ENCODE measurements at regions not wholly inside any gene's neighbourhood (a gene's known extent, or its start where the extent isn't known, plus 50 kb on each side); places are given as distances from the start of the nearest gene placed in this dataset.

DNA sequence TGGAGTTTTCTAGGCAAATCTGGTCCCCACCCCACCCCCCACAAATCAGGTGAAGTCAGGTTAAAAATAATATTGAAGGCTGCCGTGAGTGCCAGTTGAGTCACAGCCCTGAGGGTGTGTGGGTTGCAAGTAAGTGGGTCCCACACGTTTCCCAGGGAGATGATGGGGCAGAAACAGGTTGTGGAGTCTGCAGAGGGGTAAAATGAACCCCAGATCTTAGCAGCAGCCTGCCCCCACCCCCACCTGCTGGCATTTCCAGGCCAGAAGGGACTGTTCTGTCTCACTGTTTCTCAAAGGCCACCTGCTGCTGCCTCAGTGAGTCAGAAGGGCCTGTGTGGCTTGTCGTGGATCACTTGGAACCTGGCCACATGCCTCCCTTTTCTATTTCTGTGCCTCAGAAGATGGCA lies 59.8 kb upstream of the SMNDC1 start:
- peaks cover 4% of the 10 kb centered on the region for H3K4me1 Mint-ChIP-seq
- no peaks in the 10 kb centered on the region for H3K36me3 Mint-ChIP-seq
- H3K27me3 Mint-ChIP-seq (ENCODE audit: low read depth): no peaks in the 10 kb centered on the region
- no peak overlapping the region for H3K4me3 Mint-ChIP-seq
- DNase-seq (ENCODE audit: low spot score in 2 of 2, unreplicated experiment in 2 of 2): no peak
- no peaks in the 10 kb centered on the region for H3K9me3 Mint-ChIP-seq
- TF ChIP-seq, protein P1, sequence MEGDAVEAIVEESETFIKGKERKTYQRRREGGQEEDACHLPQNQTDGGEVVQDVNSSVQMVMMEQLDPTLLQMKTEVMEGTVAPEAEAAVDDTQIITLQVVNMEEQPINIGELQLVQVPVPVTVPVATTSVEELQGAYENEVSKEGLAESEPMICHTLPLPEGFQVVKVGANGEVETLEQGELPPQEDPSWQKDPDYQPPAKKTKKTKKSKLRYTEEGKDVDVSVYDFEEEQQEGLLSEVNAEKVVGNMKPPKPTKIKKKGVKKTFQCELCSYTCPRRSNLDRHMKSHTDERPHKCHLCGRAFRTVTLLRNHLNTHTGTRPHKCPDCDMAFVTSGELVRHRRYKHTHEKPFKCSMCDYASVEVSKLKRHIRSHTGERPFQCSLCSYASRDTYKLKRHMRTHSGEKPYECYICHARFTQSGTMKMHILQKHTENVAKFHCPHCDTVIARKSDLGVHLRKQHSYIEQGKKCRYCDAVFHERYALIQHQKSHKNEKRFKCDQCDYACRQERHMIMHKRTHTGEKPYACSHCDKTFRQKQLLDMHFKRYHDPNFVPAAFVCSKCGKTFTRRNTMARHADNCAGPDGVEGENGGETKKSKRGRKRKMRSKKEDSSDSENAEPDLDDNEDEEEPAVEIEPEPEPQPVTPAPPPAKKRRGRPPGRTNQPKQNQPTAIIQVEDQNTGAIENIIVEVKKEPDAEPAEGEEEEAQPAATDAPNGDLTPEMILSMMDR (IDR thresholded peaks at IDR 0.05; ENCODE audit: unreplicated experiment): no peak
- H3K27ac Mint-ChIP-seq: no peak overlapping the region

DNA sequence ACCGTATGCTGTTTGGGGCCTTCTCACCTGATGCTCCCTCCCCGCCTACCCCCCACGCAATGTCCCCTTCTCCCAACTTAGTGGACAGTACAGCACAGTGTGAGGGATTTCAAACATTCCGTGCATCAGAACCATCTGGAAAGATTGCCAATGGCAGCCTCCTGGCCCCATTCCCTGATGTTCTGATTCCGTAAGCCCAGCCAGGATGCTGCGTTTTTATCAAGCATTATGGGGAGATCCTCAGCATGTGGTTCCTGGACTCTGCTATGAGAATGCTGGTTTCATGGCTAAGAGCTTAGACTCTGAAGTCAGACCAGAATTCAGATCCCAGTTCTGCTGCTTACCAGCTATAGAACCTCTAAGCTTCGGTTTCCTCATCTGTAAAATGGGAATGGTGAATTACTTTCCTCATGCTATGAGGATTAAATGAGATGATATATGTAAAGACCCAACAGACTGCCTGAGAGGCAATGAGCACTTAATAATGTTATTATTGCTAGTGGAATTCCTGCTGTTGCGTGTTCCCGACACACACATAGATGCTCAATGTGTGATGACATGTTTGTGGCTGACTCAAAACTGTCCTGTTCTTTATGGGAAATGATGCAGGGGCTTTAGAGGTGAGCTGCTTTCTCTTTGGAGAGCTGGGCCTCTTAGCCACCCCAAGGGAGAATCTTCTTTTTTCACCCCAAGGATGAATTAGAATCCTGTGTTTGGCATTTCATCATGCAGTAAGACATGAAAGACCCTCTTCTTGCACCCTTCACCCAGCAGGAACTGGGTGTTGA lies 60.8 kb upstream of the SMNDC1 start:
- Mint-ChIP-seq H3K36me3 (no peaks in the 10 kb centered on the region), H3K27ac (no peak overlapping the region), H3K4me3 (no peak overlapping the region), H3K27me3 (ENCODE audit: low read depth) (no peaks in the 10 kb centered on the region), H3K4me1 (peaks cover 4% of the 10 kb centered on the region), H3K9me3 (no peaks in the 10 kb centered on the region)
- DNase-seq (ENCODE audit: low spot score in 2 of 2, unreplicated experiment in 2 of 2): no peak
- TF ChIP-seq, protein P1 (IDR thresholded peaks at IDR 0.05; ENCODE audit: unreplicated experiment): no peak

DNA sequence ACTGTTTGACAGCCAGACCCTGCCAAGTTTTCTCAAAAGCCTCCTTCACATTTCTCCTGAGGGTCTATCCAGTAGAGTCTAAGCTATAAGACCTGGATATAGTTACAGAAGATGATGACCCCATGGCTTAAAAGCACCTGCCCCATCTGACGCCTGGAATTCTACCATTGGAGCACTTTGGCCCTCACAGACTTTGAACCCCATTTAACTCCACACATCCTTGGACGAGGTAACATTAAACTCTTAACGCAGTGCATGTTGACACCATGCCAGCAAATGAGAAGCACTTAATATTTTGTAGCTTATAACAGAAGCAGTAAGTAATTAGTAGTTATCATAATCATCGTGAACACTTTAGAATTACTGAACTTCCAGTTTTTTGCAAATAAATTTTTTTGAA lies 61.9 kb upstream of the SMNDC1 start:
- DNase-seq (ENCODE audit: low spot score in 2 of 2, unreplicated experiment in 2 of 2): no peak
- TF ChIP-seq, protein P1 (IDR thresholded peaks at IDR 0.05; ENCODE audit: unreplicated experiment): no peak
- Mint-ChIP-seq H3K9me3 (no peaks in the 10 kb centered on the region), H3K36me3 (no peaks in the 10 kb centered on the region), H3K27ac (no peak overlapping the region), H3K4me3 (no peak overlapping the region), H3K27me3 (ENCODE audit: low read depth) (no peaks in the 10 kb centered on the region), H3K4me1 (peaks cover 4% of the 10 kb centered on the region)

DNA sequence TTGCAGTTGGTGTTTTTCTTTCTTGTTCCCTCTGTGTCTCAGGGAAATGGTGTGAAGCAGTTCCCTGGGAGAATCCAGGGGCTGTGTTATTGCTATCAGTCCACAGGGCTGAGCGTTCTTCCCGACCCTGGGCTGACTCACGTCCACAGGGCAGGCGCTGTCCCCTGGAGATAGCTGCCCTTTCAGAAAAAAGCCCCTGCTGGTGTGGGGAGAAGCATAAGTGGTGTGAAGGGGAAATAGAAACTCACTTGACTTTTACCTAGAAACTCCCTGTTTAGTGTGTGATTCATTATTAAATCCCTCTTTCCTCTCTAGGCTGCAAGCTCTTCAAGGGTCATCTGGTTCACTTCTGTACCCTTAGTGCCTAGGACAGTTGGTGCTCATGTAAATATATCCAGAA lies 63.3 kb upstream of the SMNDC1 start:
- H3K9me3 Mint-ChIP-seq: no peaks in the 10 kb centered on the region
- TF ChIP-seq, protein P1 (IDR thresholded peaks at IDR 0.05; ENCODE audit: unreplicated experiment): no peak
- no peaks in the 10 kb centered on the region for H3K27me3 Mint-ChIP-seq (ENCODE audit: low read depth)
- H3K27ac Mint-ChIP-seq: no peak overlapping the region
- H3K4me3 Mint-ChIP-seq: no peak overlapping the region
- no peak for DNase-seq (ENCODE audit: low spot score in 2 of 2, unreplicated experiment in 2 of 2)
- peaks cover 4% of the 10 kb centered on the region for H3K4me1 Mint-ChIP-seq
- H3K36me3 Mint-ChIP-seq: no peaks in the 10 kb centered on the region

DNA sequence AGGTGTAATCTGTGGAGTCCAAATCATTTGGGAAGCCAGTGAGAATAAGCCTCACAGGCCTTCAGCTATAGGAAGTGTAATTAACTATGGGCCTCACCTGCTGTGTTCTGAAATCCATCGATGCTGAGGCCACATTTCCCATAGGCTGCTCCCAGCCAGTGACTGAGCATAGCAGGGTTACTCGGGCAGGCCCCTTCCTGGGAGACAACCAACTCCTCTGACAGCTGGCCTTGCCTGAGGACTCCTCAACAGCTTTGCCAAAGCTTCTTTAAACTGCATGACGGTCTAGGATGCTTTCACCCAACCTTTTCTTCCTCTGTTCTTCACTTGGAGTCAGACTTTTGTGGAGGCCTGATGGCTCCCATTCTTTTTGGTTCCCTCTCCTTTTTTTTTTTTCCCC lies 63.8 kb upstream of the SMNDC1 start:
- Mint-ChIP-seq H3K9me3 (no peaks in the 10 kb centered on the region), H3K36me3 (no peaks in the 10 kb centered on the region), H3K27ac (no peak overlapping the region), H3K4me3 (no peak overlapping the region), H3K4me1 (peaks cover 5% of the 10 kb centered on the region), H3K27me3 (ENCODE audit: low read depth) (no peaks in the 10 kb centered on the region)
- TF ChIP-seq, protein P1 (IDR thresholded peaks at IDR 0.05; ENCODE audit: unreplicated experiment): no peak
- DNase-seq (ENCODE audit: low spot score in 2 of 2, unreplicated experiment in 2 of 2): no peak

All from mesothelial cell of epicardium (in vitro differentiated cells).